CD14-positive monocyte (primary cell): ENCODE measurements at regions not wholly inside any gene's neighbourhood (a gene's known extent, or its start where the extent isn't known, plus 50 kb on each side); places are given as distances from the start of the nearest gene placed in this dataset.

Source experiments
- DNase-seq, 3 donors: peaks; one replicate each; pipeline ENCODE4 v3.0.0-alpha.2; 2011 to 2022
- H2AFZ ChIP-seq: 2 replicates; pipeline ENCODE4 v1.6.0; 2012; ENCODE audit warnings: mild to moderate bottlenecking, low read depth, low read length, inconsistent platforms; ENCODE audit not compliant: insufficient read depth, poor library complexity, severe bottlenecking
- H3K27ac ChIP-seq, 2 donors: 1 replicate in 1 of 2; 2 replicates in 1 of 2; pipeline ENCODE4 v1.5.1; 2012 to 2013; ENCODE audit warnings: low read length in 2 of 2, control low read depth in 1 of 2, inconsistent platforms in 1 of 2, low read depth in 1 of 2, mild to moderate bottlenecking in 1 of 2
- H3K27me3 ChIP-seq, 2 donors: one replicate each; pipeline versions ENCODE4 v1.6.0 to v1.6.1; 2011 to 2013; ENCODE audit warnings: low read length in 2 of 2; ENCODE audit not compliant: control insufficient read depth in 2 of 2, insufficient read depth in 2 of 2
- H3K36me3 ChIP-seq, 2 donors: replicated peaks in 1 of 2; 1 replicate in 1 of 2; 2 replicates in 1 of 2; pipeline versions ENCODE4 v1.5.1 to v1.6.1; 2012 to 2013; ENCODE audit warnings: low read length in 2 of 2, control low read depth in 1 of 2, inconsistent platforms in 1 of 2, mild to moderate bottlenecking in 1 of 2; ENCODE audit not compliant: insufficient read depth in 2 of 2, control insufficient read depth in 1 of 2
- H3K4me1 ChIP-seq, 2 donors: 1 replicate in 1 of 2; 2 replicates in 1 of 2; pipeline versions ENCODE4 v1.5.1 to v1.6.1; 2012 to 2013; ENCODE audit warnings: low read length in 2 of 2, control low read depth in 1 of 2, inconsistent platforms in 1 of 2, mild to moderate bottlenecking in 1 of 2, moderate library complexity in 1 of 2; ENCODE audit not compliant: insufficient read depth in 2 of 2, control insufficient read depth in 1 of 2
- H3K4me2 ChIP-seq: replicated peaks from 2 replicates; pipeline ENCODE3; 2012; ENCODE audit warnings: low read length, moderate library complexity, mild to moderate bottlenecking; ENCODE audit not compliant: poor library complexity, severe bottlenecking; ENCODE audit errors: extremely low read depth
- H3K4me3 ChIP-seq, 3 experiments: fragments of 200-600 bp in 1 of 3; sonication (generic) in 1 of 3; replicated peaks in 1 of 3; 1 replicate in 2 of 3; 2 replicates in 1 of 3; pipeline ENCODE4 v1.5.1; 2011 to 2013; ENCODE audit warnings: low read length in 3 of 3, mild to moderate bottlenecking in 3 of 3, control low read depth in 2 of 3, low read depth in 2 of 3, inconsistent platforms in 1 of 3, moderate library complexity in 1 of 3
- H3K79me2 ChIP-seq: 2 replicates; pipeline ENCODE4 v1.6.0; 2012; ENCODE audit warnings: mild to moderate bottlenecking, control low read depth, inconsistent platforms, low read length, moderate library complexity; ENCODE audit not compliant: insufficient read depth
- H3K9ac ChIP-seq: 2 replicates; pipeline ENCODE4 v1.6.0; 2017; ENCODE audit warnings: low read length, mild to moderate bottlenecking; ENCODE audit not compliant: insufficient read depth, poor library complexity, severe bottlenecking
- H3K9me3 ChIP-seq, 2 donors: replicated peaks in 1 of 2; 1 replicate in 1 of 2; 2 replicates in 1 of 2; pipeline versions ENCODE4 v1.5.1 to v1.6.1; 2012 to 2013; ENCODE audit warnings: low read length in 2 of 2, control low read depth in 1 of 2; ENCODE audit not compliant: control insufficient read depth in 1 of 2, insufficient read depth in 1 of 2
- H4K20me1 ChIP-seq: 2 replicates; pipeline ENCODE4 v1.6.0; 2012; ENCODE audit warnings: mild to moderate bottlenecking, low read length, control low read depth, moderate library complexity; ENCODE audit not compliant: insufficient read depth
- H3K27ac Mint-ChIP-seq, 7 donors: one replicate each; pipeline ENCODE4 v1.8.0; 2020; ENCODE audit warnings: mild to moderate bottlenecking in 7 of 7, mixed read lengths in 7 of 7, moderate library complexity in 6 of 7, inconsistent platforms in 2 of 7
- H3K27me3 Mint-ChIP-seq, 3 donors: one replicate each; pipeline ENCODE4 v1.8.0; 2021 to 2022; ENCODE audit warnings: low read depth in 3 of 3, mild to moderate bottlenecking in 3 of 3, mixed read lengths in 3 of 3, moderate library complexity in 3 of 3, inconsistent platforms in 1 of 3
- H3K36me3 Mint-ChIP-seq, 2 donors: one replicate each; pipeline ENCODE4 v1.8.0; 2020; ENCODE audit warnings: mixed read lengths in 2 of 2, inconsistent platforms in 1 of 2, mild to moderate bottlenecking in 1 of 2
- H3K4me1 Mint-ChIP-seq: one replicate; pipeline ENCODE4 v1.8.0; 2020; ENCODE audit warnings: mild to moderate bottlenecking, mixed read lengths
- H3K4me3 Mint-ChIP-seq, 2 donors: one replicate each; pipeline ENCODE4 v1.8.0; 2020; ENCODE audit warnings: mild to moderate bottlenecking in 2 of 2, mixed read lengths in 2 of 2, moderate library complexity in 1 of 2
- H3K9me3 Mint-ChIP-seq, 7 donors: one replicate each; pipeline ENCODE4 v1.8.0; 2020 to 2022; ENCODE audit warnings: mixed read lengths in 7 of 7, mild to moderate bottlenecking in 6 of 7, moderate library complexity in 6 of 7, inconsistent platforms in 2 of 7
- WGBS: methylation state at CpG from one replicate; pipeline ENCODE4 v1.1.5; 2013; ENCODE audit warnings: missing lambda C conversion rate; ENCODE audit not compliant: insufficient coverage; 5-methylcytosine and 5-hydroxymethylcytosine counted together
- intact Hi-C, 2 donors: fragments of 100-400 bp; cut with micrococcal nuclease; formaldehyde crosslinking; loops; one replicate each; pipeline versions ENCODE4 v1.15.0 to v1.15.1; 2023
- TF ChIP-seq, protein P1 (sequence below): fragments of 200-600 bp; IDR thresholded peaks from one replicate; pipeline ENCODE4 v1.8.0; 2022; ENCODE audit warnings: antibody characterized with exemption, mild to moderate bottlenecking

DNA sequence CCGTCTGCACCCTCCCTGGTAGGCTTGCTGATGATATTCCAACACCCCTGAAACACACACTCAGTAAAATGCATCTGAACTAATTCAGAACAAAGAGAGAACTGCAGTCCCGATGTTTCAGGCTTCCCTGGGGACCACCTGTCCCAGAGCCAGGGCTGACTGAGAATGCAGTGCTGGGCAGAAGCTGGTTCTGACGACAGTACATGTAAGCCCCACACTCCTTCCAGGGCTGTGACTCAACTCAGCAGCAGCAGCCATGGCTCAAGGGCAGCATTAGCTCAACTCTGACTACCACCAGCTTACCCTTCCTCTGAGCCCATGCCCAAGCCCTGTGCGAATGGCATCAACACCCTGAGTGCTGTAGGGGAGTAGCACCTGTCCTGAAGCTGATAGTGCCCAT is 56.4 kb upstream of the SIPA1L2 start:
- H3K36me3 ChIP-seq: no peaks in the 10 kb centered on the region
- H3K79me2 ChIP-seq: no peaks in the 10 kb centered on the region
- no peak overlapping the region for H3K27ac ChIP-seq
- no peak overlapping the region for H3K9ac ChIP-seq
- Mint-ChIP-seq H3K27me3 (peaks cover 1 to 4% (median 1%) of the 10 kb centered on the region in 3 donors), H3K27ac (no peak overlapping the region), H3K4me1 (peaks cover 12% of the 10 kb centered on the region), H3K36me3 (no peaks in the 10 kb centered on the region), H3K4me3 (no peak overlapping the region), H3K9me3 (peaks cover 0 to 10% (median 2%) of the 10 kb centered on the region in 7 donors)
- intact Hi-C loops: no loop called here
- no peaks in the 10 kb centered on the region for H3K9me3 ChIP-seq
- no peaks in the 10 kb centered on the region for H3K4me1 ChIP-seq
- no peak for DNase-seq
- no peak overlapping the region for H3K4me3 ChIP-seq
- TF ChIP-seq, protein P1, sequence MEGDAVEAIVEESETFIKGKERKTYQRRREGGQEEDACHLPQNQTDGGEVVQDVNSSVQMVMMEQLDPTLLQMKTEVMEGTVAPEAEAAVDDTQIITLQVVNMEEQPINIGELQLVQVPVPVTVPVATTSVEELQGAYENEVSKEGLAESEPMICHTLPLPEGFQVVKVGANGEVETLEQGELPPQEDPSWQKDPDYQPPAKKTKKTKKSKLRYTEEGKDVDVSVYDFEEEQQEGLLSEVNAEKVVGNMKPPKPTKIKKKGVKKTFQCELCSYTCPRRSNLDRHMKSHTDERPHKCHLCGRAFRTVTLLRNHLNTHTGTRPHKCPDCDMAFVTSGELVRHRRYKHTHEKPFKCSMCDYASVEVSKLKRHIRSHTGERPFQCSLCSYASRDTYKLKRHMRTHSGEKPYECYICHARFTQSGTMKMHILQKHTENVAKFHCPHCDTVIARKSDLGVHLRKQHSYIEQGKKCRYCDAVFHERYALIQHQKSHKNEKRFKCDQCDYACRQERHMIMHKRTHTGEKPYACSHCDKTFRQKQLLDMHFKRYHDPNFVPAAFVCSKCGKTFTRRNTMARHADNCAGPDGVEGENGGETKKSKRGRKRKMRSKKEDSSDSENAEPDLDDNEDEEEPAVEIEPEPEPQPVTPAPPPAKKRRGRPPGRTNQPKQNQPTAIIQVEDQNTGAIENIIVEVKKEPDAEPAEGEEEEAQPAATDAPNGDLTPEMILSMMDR: no peak
- H3K27me3 ChIP-seq: no peaks in the 10 kb centered on the region
- H4K20me1 ChIP-seq: no peaks in the 10 kb centered on the region
- 67% methylated on average over 2 of the region's 4 CpGs for whole genome bisulfite sequencing
- H3K4me2 ChIP-seq: no peak overlapping the region
- H2AFZ ChIP-seq: no peak overlapping the region

DNA sequence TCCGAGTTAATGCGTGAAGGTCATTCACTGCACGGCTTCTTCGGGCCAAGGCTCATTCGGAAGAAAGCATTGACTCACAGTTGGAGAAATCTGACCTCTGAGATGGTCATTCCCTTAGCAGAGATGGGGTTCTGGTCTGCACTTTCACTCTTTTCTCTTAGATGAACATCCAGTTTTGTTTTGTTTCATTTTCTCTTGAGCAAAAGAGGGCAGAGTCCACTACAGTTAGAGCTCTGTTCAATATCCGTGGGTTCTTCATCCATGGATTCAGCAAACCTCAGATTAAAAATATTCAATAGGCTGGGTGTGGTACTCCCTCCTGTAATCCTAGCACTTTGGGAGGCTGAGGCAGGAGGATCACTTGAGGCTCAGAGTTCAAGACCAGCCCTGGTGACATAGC is 57.4 kb upstream of the SIPA1L2 start:
- Histone ChIP-seq H4K20me1 (no peaks in the 10 kb centered on the region), H3K27me3 (no peaks in the 10 kb centered on the region), H3K79me2 (no peaks in the 10 kb centered on the region), H3K4me1 (no peaks in the 10 kb centered on the region), H3K9me3 (no peaks in the 10 kb centered on the region), H3K4me2 (no peak overlapping the region), H3K36me3 (no peaks in the 10 kb centered on the region), H3K4me3 (no peak overlapping the region), H3K9ac (no peak overlapping the region), H3K27ac (no peak overlapping the region), H2AFZ (no peak overlapping the region)
- Mint-ChIP-seq H3K27ac (no peak overlapping the region), H3K36me3 (no peaks in the 10 kb centered on the region), H3K9me3 (peaks cover 0 to 10% (median 2%) of the 10 kb centered on the region in 7 donors), H3K27me3 (peaks cover 0 to 3% (median 1%) of the 10 kb centered on the region in 3 donors), H3K4me1 (peaks cover 12% of the 10 kb centered on the region), H3K4me3 (no peak overlapping the region)
- WGBS: 98% methylated on average over 5 of the region's 6 CpGs
- intact Hi-C loops: no loop called here
- no peak for DNase-seq
- TF ChIP-seq, protein P1: no peak
